HUES48 (cell line): ENCODE measurements at regions not wholly inside any gene's neighbourhood (a gene's known extent, or its start where the extent isn't known, plus 50 kb on each side); places are given as distances from the start of the nearest gene placed in this dataset.

ENCODE experiments used
- H3K27ac ChIP-seq: one replicate; pipeline ENCODE4 v1.7.0; 2013; ENCODE audit warnings: low read depth, low read length, inconsistent platforms
- H3K27me3 ChIP-seq: 2 replicates; pipeline ENCODE4 v1.6.1; 2013; ENCODE audit warnings: mild to moderate bottlenecking, low read length; ENCODE audit not compliant: control insufficient read depth, insufficient read depth
- H3K36me3 ChIP-seq: 2 replicates; pipeline ENCODE4 v1.6.1; 2013; ENCODE audit warnings: low read length; ENCODE audit not compliant: control insufficient read depth, insufficient read depth
- H3K4me1 ChIP-seq: 2 replicates; pipeline ENCODE4 v1.6.1; 2013; ENCODE audit warnings: mild to moderate bottlenecking, low read length; ENCODE audit not compliant: control insufficient read depth, insufficient read depth
- H3K4me3 ChIP-seq: 2 replicates; pipeline ENCODE4 v1.5.1; 2013; ENCODE audit warnings: mild to moderate bottlenecking, low read depth, low read length
- H3K9ac ChIP-seq: 2 replicates; pipeline ENCODE4 v1.6.1; 2013; ENCODE audit warnings: mild to moderate bottlenecking, low read depth, low read length, moderate library complexity
- H3K9me3 ChIP-seq: 2 replicates; pipeline ENCODE4 v1.6.1; 2013; ENCODE audit warnings: low read length; ENCODE audit not compliant: control insufficient read depth, insufficient read depth

- Histone ChIP-seq H3K4me3 (no peak overlapping the region), H3K27me3 (no peaks in the 10 kb centered on the region), H3K36me3 (no peaks in the 10 kb centered on the region), H3K4me1 (no peaks in the 10 kb centered on the region), H3K9ac (no peak overlapping the region), H3K27ac (no peak overlapping the region), H3K9me3 (no peaks in the 10 kb centered on the region)
These were observed 166.2 kb downstream of the ATP6V1G3 start for GRCh38 chr1:198374288-198374687.

GRCh38 chr1:198373376-198373775 is 167.1 kb downstream of the ATP6V1G3 start:
- Histone ChIP-seq H3K27ac (no peak overlapping the region), H3K4me3 (no peak overlapping the region), H3K4me1 (no peaks in the 10 kb centered on the region), H3K36me3 (no peaks in the 10 kb centered on the region), H3K27me3 (no peaks in the 10 kb centered on the region), H3K9ac (no peak overlapping the region), H3K9me3 (no peaks in the 10 kb centered on the region)
